Ishikawa (cell line): ENCODE measurements at regions not wholly inside any gene's neighbourhood (a gene's known extent, or its start where the extent isn't known, plus 50 kb on each side); places are given as distances from the start of the nearest gene placed in this dataset.

Experiments used
- CEBPB ChIP-seq: IDR thresholded peaks from 2 replicates; pipeline ENCODE4 v1.6.1; 2012
- CREB1 ChIP-seq: IDR thresholded peaks from 2 replicates; pipeline ENCODE4 v1.6.1; 2012; ENCODE audit warnings: low read depth
- EGR1 ChIP-seq: IDR thresholded peaks from 2 replicates; pipeline ENCODE4 v1.6.1; 2012
- EP300 ChIP-seq: IDR thresholded peaks from 2 replicates; pipeline ENCODE4 v1.6.1; 2012; ENCODE audit warnings: borderline replicate concordance
- FOXM1 ChIP-seq: IDR thresholded peaks from 2 replicates; pipeline ENCODE4 v1.6.1; 2012; ENCODE audit warnings: low read depth, borderline replicate concordance
- MAX ChIP-seq: IDR thresholded peaks from 2 replicates; pipeline ENCODE4 v1.6.1; 2012
- NFIC ChIP-seq: IDR thresholded peaks from 2 replicates; pipeline ENCODE4 v1.6.1; 2012
- RAD21 ChIP-seq: IDR thresholded peaks from 2 replicates; pipeline ENCODE4 v1.6.1; 2012; ENCODE audit warnings: low read depth
- REST ChIP-seq: IDR thresholded peaks from 2 replicates; pipeline ENCODE4 v1.6.1; 2012; ENCODE audit warnings: low read depth, mild to moderate bottlenecking
- TAF1 ChIP-seq: IDR thresholded peaks from 2 replicates; pipeline ENCODE4 v1.6.1; 2012; ENCODE audit warnings: low read depth, mild to moderate bottlenecking
- TEAD4 ChIP-seq: IDR thresholded peaks from 2 replicates; pipeline ENCODE4 v1.6.1; 2012
- USF1 ChIP-seq: IDR thresholded peaks from 2 replicates; pipeline ENCODE4 v1.6.1; 2012
- YY1 ChIP-seq: IDR thresholded peaks from 2 replicates; pipeline ENCODE4 v1.6.1; 2012; ENCODE audit warnings: low read depth
- ZBTB7A ChIP-seq: IDR thresholded peaks from 2 replicates; pipeline ENCODE4 v1.6.1; 2012; ENCODE audit warnings: low read depth

GRCh38 chr10:55628260-55628701 is 732.8 kb downstream of the ZWINT start:
- no peak for TF ChIP-seq FOXM1
- no peak for TF ChIP-seq RAD21
- TF ChIP-seq USF1, result no peak
- no peak for TF ChIP-seq TAF1
- no peak for TF ChIP-seq CREB1
- TF ChIP-seq MAX, result no peak
- no peak for TF ChIP-seq REST
- TF ChIP-seq NFIC, result no peak
- TF ChIP-seq EP300, result no peak
- no peak for TF ChIP-seq YY1
- TF ChIP-seq TEAD4, result no peak
- TF ChIP-seq EGR1, result no peak
- TF ChIP-seq CEBPB, result no peak
- TF ChIP-seq ZBTB7A, result no peak
